ENCODE measurements at regions not wholly inside any gene's neighbourhood (a gene's known extent, or its start where the extent isn't known, plus 50 kb on each side); places are given as distances from the start of the nearest gene placed in this dataset.
"Not testable (repeated sequence)": the region's sequence is repeated elsewhere in the genome, so short reads cannot be mapped to it uniquely, and the experiment has no call there.

DNA sequence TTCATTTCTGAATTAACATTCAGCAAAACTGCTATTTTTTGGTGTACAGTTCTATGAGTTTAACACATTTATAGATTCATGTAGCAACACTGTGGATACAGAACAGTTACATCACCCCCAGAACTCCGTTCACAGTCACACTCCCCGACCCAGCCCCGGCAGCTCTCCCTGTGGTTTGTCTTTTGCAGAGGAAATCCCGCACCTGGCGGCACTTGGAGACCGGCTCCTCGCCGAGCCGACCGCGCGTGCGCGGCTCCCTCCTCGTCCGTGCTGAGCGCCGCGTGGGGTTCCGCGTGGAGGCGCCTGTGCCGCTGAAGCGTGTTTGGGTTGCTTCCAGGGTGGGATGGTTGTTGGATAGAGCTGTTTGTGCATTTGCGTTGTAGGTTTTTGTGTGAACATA lies 132.6 kb upstream of the PDCD2 start:
- H4K91ac ChIP-seq (replicated peaks; ENCODE audit: insufficient read length, low read length); H2BK12ac ChIP-seq (ENCODE audit: low read depth, low read length); DNase-seq (ENCODE audit: low read depth in 1 of 2, low spot score in 2 of 2); H3K9ac ChIP-seq (replicated peaks in 1 of 4; ENCODE audit: extremely low read depth in 1 of 4, low read depth in 3 of 4, low read length in 3 of 4); H3K18ac ChIP-seq (ENCODE audit: extremely low read depth, low read length); H3K4ac ChIP-seq (replicated peaks; ENCODE audit: insufficient read length, low read depth, low read length); FAIRE-seq; H4K20me1 ChIP-seq (replicated peaks in 1 of 2; ENCODE audit: control insufficient read depth in 1 of 2, insufficient read depth in 2 of 2, low read length in 2 of 2); H2AFZ ChIP-seq (ENCODE audit: low read length); CTCF ChIA-PET (ENCODE audit: partially characterized antibody); H3K4me2 ChIP-seq (ENCODE audit: insufficient read depth in 1 of 2, low read depth in 2 of 2, low read length in 2 of 2); POLR2A ChIA-PET (ENCODE audit: partially characterized antibody); H3K27ac ChIP-seq (ENCODE audit: low read depth, low read length); H2BK20ac ChIP-seq (ENCODE audit: low read length); H3K14ac ChIP-seq (ENCODE audit: insufficient read length); H2AK5ac ChIP-seq (ENCODE audit: low read depth, low read length); H3K36me3 ChIP-seq (ENCODE audit: control insufficient read depth in 2 of 4, insufficient read depth in 4 of 4, low read length in 3 of 4); H3K79me1 ChIP-seq (ENCODE audit: low read depth, low read length); H3K4me1 ChIP-seq (replicated peaks in 1 of 4; ENCODE audit: control insufficient read depth in 3 of 4, insufficient read depth in 4 of 4, low read length in 3 of 4); H4K8ac ChIP-seq (ENCODE audit: extremely low read depth, insufficient read depth, low read length); H3K23ac ChIP-seq (ENCODE audit: insufficient read length); H3K4me3 ChIP-seq (ENCODE audit: extremely low read depth in 1 of 4, insufficient read depth in 2 of 4, low read depth in 3 of 4, low read length in 4 of 4); H2BK120ac ChIP-seq (replicated peaks; ENCODE audit: low read depth, low read length); H2BK5ac ChIP-seq (ENCODE audit: low read depth, low read length); H3K27me3 ChIP-seq (replicated peaks in 1 of 4; ENCODE audit: control insufficient read depth in 3 of 4, extremely low read depth in 1 of 4, insufficient read depth in 3 of 4, low read length in 3 of 4); H3K56ac ChIP-seq (replicated peaks; ENCODE audit: insufficient read length, low read depth, low read length); H3K79me2 ChIP-seq (ENCODE audit: control insufficient read depth in 1 of 2, insufficient read depth in 2 of 2, low read length in 2 of 2); H2BK15ac ChIP-seq (ENCODE audit: low read length); H4K5ac ChIP-seq (ENCODE audit: insufficient read length, low read depth, low read length); H3K23me2 ChIP-seq (ENCODE audit: low read depth, low read length): not testable (repeated sequence)
- peaks cover 0 to 20% of the 10 kb centered on the region in 2 experiments; a peak in 2 of 4 replicates for H3K9me3 ChIP-seq (ENCODE audit: insufficient read depth in 2 of 2, low read depth in 1 of 2, low read length in 1 of 2)
- 82% methylated on average over 2 of the region's 25 CpGs; no CpG with 5 or more reads in 1 of the 2 experiments for WGBS, 2 experiments (ENCODE audit: extremely low coverage in 1 of 2, insufficient coverage in 1 of 2, insufficient read length in 1 of 2, insufficient replicate concordance in 2 of 2, low coverage in 1 of 2, low lambda C conversion rate in 2 of 2, missing lambda C conversion rate in 1 of 2)
